ENCODE measurements at regions not wholly inside any gene's neighbourhood (a gene's known extent, or its start where the extent isn't known, plus 50 kb on each side); places are given as distances from the start of the nearest gene placed in this dataset.
"Not testable (repeated sequence)": the region's sequence is repeated elsewhere in the genome, so short reads cannot be mapped to it uniquely, and the experiment has no call there.

DNA sequence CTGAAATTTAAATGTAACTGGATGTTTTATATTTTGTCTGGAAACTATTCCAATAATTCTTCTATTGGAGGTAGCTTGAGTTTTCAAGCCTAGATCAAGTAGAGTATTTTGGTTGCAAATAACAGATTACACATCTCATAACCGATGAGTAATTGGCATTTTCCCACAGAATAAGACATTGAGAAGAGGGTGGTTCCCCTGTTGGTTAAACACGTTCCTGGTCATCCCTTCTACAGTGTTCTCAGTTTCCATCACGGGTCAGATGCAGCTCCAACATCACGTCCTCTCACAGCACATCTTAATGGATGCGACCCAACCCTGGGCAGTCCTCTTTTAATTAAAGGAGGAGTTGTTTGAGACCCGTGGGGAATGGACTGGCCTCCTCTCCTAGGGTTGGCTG lies 149.0 kb upstream of the ZNF516 start:
- DNase-seq (ENCODE audit: low read depth), result no peak

DNA sequence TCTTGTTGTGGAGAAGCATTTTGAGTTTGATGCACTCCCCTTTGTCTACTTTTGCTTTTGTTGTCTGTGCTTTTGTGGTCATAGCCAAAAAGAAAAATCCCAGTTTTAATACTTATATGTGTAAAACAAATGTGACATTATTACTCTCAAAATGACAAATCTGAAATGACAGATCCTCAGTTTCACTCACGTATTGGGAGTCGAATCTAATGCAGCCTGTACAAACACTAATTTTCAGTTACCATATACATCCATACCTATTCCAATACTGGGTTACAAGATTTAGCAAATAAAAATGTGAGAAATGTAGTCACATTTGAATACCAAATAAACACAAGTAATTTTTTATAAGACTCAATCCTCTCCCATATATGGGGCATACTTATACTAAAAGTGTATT lies 148.2 kb upstream of the ZNF516 start:
- DNase-seq (ENCODE audit: low read depth), result no peak

DNA sequence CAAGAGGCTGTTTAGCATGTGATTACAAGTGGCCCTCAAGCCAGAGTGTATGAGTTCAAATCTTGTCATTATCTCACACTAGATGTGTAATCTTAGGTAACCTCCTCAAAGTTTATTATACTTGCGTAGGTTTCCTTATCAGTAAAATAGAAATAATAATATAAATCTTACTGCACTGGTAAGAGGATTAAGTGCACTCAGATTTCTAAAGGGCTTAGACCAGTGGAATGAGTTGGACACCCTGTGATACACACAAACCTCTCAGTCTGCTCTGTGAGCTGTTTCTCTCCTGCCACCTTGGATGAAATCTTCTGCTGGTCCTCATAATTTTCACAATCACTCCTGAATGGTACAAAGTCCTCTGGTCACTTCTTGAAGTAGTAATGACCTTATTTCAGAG lies 145.4 kb upstream of the ZNF516 start:
- no peak for DNase-seq (ENCODE audit: low read depth)

DNA sequence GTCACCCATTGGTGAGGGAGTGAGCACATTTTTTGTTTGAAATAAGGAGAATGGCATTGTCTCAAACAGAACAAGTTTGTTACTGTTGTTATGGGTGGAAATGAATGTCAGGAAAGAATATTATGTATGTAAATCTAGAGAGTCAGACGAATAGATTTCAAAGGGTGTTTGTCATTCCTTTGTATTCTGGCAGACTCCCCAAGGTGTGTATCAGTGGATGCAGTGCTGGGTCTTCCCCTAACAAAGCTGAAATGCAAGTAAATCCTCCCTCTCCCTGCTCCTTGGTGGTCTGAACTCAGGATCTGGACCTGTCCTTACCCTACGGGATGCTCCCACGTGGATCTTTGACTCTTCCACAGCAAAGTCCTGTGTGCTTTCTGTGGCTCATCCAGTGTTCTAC lies 139.5 kb upstream of the ZNF516 start:
- no peak for DNase-seq (ENCODE audit: low read depth)

DNA sequence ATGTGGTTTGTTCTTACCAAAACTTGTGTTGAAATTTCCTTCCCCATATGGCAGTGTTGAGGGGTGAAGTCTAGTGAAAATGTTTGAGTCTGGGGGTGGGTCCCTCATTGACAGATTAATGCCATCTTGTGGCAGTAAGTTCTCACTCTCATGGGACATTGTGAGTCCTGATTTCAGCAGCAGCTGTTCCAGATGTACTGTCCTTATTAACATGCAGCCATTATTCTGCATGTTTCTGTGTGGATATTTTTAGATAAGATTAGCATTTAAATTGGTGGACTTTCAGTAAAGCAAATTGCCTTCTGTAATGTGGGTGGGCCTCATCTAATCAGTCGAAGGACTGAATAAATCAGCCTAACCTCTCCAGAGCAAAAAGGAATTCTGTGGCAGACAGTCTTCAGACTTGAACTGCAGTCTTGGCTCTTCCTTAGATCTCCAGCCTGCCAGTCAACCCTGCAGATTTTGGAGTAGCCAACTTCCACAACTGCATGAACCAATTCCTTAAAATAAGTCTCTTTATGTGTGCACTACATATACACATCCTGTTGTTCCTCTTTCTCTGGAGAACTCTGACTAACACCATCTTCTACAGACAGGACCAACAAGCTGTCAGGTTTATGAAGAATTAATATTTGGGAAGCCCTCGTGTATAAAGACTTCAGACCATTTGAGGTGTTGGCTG lies 138.7 kb upstream of the ZNF516 start:
- DNase-seq (ENCODE audit: low read depth), result no peak

DNA sequence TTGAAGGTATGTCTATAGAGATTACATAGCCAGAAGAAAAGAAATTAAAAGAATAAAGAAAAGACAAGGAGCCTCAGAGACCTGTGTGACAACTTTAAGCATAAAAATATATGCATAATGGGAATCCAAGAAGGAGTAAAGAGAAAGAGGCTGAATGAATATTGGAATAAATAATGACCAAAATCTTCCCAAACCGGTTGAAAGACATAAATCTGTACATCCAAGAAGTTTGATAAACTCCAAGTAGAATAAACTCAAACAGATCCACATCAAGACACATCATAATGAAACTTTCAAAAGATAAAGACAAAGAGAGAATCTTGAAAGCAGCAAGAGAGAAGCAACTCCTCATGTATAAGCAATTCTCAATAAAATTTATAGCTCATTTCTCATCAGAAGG lies 132.4 kb upstream of the ZNF516 start:
- DNase-seq (ENCODE audit: low read depth), result no peak

DNA sequence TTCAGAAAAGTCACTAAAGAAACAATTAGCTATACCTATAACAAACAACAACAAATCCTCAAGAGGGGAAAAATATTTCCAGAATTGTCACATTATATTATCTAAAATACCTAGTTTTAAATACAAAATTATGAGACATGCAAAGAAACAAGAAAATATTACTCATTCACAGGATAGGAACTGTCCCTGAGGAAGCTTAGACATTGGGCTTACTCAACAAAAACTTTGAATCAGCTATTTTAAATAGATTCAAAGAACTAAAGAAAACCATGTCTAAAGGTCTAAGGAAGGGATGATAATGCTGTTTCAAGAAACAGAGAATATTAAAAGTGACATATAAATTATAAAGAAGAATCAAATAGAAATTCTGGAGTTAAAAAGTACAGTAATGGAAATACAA lies 131.9 kb upstream of the ZNF516 start:
- DNase-seq (ENCODE audit: low read depth), result no peak

DNA sequence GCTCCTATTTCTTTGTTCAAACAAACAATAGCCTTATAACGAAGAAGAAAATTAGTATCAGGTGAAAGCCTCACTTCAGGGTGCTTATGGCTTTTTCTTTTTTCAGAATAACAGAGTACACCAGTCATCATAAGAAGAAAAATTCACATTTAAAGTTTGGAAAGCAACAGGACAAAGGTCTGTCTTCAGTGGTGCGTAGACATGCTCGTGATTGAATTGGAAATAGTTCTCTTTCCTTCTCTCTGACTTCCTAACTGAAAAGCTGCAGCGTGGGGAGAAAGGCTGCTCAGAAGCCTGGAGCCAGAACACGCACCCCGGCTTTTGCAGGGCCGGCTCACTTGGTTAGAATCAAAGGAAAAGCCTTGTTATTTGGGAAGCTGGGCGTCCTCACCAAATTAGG lies 127.6 kb upstream of the ZNF516 start:
- DNase-seq (ENCODE audit: low read depth), result no peak

DNA sequence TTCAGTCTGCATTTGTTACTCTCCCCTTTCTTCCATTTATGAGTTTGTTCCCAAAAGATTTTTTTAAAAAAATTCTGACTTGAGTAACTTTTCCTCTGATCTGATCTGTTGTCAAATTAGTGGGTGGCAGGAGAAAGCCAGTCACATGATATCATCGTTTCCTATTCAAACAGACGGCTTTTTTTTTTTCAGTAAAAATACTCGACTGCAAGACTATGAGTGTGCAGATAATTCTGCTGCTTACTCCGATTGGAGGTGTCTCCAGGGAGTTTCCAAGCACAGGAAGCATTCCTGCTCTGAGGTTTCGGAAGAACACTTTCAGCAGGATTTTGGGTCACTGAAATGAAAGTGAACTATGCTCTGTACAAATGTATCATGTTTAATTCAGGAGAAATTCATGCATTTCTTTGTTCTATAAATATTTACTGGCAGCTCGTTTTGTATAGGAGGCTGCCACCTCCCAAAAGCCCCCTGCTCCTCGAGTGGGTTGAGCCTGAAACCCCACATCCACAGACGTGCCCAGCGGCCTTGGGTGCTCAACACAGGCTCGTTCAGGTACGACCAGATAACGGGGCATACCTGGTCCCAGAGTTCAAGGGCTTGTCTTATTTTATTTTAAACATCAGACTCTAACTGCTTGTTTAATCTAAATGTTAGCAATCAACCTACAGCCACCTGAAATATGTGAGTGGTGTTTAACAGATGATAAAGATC lies 126.9 kb upstream of the ZNF516 start:
- DNase-seq (ENCODE audit: low read depth), result peak; percentile 25

DNA sequence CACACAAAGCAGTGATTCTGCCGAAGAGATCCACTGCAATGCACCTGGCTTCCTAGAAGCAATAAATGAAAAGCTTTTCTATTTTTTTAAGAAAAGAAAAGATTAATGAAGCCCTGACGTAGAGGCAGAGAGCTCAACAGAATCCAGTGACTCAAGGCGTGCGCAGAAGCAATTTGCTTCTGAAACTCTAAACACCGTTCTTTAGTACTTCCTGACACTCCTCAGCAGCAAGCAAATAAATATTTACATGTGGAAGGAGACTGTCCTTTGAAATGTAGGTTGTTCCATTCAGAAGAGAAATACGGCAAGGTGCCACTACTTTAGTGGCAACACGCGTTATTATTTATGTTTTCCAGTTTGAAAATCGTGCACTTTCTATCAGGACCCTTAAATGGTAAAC lies 126.2 kb upstream of the ZNF516 start:
- no peak for DNase-seq (ENCODE audit: low read depth)

DNA sequence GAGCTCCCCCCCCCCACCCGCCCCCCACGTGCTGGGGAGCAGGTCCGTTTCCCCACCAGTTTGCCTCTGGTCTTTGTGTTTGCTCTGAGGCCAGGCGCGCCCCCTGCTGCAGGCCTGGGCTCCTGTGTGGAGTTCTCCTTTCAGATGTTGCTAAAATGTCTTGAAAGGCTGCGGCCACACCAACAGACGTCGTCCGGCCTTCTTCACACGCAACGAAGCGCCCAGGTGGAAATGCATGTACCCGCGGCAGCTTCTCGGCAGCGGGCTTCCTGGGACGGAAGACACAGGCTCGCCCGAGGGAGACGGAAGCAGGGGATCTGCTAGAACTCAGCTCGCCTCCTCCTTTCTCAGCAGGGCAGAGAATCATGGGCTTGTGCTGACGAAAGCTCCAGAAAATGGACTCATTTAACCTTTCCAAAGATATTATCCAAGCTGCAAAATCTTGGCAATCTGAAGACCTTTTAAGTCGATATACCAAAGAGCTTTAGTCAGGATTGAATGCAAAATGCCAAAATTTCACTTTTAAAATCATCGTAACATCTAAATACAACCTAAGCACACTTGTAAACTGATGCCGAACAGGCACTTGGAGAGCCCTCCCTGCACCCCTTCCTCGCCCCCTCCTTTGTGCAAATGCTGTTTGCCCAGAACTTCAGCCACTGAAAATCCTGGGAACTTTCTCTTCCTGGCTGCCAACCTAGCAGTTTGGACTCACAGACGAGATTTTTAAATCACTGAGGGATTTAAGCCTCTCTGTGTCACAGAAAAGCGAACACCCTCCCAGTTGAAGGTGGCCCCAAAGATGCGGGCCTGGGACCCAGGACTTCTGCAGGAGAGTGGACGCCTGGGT lies 125.5 kb upstream of the ZNF516 start:
- DNase-seq (ENCODE audit: low read depth), result peak; percentile 43

DNA sequence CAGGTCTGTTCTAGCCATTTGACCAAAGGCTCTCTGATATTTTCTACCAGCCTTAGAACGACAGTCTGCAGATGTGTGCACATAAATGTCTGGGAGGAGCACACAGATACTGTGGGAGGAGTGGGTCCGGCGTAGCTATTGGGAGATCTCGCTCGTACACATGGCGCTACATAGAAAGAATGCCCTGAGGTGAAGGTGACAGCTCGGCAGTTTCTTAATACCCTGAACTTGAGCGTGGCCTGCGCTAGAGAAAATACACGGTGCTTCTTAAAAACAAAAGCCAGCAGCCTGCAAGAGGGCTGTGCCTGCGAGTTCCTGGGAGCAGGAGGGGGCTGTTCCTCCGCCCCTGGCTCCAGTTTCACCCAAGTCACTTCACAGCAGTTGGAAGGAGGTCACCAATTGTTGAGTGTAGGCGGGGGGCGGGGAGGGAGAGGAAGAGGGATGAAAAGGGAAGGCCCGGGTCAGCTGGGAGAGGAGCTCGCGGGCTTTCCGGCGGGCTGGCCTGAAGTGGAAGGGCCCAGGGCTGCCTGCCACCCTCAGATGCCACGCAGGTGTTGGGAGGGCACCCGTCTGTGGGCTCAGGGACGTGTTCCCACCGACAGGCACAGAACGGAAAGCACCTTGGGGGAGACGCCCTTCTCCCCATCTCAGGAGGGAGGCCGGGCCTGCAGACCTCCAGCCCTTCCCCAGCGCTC lies 124.7 kb upstream of the ZNF516 start:
- no peak for DNase-seq (ENCODE audit: low read depth)

DNA sequence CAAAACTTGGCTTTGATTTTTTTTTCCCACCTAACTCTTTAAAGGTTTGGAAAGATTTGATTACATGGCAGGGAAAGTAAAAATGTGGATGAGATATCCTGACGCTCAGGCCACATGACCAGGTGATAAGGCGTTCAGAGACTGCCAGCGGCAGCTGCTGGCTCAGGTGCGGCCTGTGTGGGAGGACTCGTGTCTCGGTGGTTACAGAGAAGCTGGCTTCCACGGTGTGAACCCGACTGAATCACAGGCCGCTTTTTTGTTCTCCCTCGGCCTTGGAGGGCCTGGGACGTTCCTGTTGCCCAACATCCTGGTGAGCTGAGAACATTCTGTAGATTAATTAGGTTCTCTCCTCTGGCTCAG lies 124.2 kb upstream of the ZNF516 start:
- DNase-seq (ENCODE audit: low read depth), result no peak

DNA sequence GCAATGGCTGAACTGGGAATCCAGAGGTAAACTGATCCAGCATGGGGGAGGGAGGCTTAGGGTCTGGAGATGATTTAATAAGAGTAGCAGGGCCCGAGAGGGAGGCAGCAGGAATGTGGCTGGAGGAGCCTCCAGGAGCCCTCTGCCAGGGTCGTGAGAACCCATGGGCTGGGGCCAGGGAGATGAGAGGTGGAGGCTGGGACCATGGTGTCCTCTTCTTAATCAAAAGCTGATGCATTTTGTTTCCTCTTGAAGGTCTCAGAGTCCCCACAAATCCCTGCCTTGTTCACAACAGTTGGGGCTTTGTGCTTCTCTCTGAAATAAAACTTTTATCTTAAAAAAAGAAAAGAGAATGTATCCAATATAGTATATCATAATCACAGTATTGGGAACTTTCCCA lies 123.7 kb upstream of the ZNF516 start:
- DNase-seq (ENCODE audit: low read depth), result no peak

DNA sequence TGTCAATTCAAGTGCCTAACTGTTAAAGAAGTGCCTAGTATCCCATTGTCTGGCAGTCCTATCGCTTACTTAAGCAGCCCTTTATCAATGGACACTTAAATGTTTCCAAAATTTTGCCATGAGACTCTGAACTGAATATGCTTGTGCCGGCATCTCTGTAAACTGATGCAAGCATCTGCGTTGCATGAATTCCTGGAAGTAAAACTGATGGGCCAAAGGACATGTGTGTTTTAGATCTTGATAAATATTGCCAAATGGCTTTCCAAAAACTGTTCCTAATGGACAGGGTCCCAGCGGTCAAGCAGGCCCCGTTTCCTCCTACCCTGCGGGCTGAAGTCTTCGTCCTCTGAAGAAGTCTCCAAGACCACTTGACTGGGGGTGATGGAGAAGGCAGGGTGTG lies 121.3 kb upstream of the ZNF516 start:
- no peak for DNase-seq (ENCODE audit: low read depth)

DNA sequence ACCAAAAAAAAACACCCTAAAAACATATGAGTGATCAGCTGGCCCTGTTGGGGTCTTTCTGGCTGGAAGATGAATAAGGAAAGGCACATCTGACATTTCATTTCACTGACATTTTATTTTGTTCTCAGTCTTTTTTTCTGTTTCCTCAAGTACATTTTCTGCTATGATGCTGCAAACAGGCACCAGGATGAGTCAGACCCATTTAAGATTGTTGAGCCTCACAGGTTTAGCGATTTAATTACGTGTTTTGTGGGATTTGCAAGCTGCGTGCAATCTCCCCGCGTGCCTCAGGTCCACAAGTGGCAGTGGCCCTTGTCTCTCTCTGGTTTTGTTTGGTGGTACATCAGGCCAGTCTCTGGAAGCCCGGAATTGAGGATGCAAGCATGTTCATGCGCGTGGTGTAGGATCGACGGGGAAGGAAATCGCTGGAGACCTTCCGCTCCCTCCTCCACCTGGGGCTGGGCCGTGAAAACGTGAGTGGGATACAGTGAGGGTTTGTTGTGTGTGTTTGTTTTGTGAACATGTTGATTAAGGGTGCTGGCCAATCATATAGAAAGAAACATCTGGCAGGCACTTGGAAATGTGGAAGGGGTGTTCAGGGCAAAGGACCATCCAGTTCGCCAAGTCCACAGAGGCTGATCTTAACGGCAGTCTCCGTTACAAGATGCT lies 120.2 kb upstream of the ZNF516 start:
- DNase-seq (ENCODE audit: low read depth), result no peak

DNA sequence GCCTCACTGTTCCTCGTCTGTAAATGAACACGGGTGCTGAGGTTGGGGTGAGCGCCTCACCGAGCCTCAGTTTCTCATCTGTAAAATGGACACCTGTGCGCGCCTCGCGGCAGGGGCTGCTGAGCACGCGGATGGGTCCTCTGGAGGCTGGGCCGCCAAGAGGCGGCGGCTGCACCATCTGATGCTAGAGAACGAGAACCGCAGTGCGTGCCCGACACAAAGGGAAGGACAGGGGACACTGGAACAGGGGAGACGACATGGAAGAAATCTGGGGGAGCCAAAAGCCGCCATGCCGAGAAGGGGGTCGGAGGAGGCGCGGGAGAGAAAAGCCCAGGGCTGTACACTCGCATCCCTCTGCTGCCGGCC lies 118.7 kb upstream of the ZNF516 start:
- DNase-seq (ENCODE audit: low read depth), result no peak

DNA sequence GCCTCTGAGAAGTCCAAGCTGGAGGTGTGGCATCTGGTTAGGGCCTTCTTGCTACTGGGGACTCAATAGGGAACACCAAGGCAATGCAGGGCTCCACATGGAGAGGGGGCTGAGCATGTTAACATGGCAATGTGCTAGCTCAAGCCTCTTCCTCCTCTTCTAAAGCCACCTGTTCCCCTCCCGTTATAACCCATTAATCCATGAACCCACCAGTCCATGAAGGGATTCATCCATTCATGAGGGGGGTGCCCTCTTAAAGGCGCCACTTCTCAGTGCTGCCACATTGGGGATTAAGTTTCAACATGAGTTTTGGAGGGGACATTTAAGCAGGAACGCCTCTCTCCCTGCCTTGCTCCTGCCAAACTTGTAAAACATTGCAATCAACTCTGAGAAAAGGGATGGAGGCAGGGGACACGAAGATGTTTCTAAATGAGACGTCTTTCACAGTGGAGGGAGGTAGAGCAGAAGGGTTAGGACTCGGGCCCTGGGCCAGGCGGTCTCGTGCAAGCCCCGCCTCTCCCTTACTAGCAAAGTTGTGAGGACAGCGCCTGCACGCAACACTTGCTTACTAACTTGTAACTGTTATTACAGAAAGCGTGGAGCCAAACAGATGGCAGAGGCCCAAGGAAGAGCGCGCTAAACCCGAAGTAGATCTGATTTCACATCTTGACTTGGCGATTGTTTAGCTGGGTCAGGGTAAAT lies 118.2 kb upstream of the ZNF516 start:
- DNase-seq (ENCODE audit: low read depth), result no peak

DNA sequence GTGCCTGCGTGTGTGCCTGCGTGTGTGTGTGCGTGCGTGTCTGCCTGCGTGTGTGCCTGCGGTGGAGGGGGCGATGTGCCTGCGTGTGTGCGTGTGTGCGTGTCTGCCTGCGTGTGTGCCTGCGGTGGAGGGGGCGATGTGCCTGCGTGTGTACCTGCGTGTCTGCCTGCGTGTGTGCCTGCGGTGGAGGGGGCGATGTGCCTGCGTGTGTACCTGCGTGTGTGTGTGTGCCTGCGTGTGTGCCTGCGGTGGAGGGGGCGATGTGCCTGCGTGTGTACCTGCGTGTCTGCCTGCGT lies 116.7 kb upstream of the ZNF516 start:
- DNase-seq (ENCODE audit: low read depth), result not testable (repeated sequence)

DNA sequence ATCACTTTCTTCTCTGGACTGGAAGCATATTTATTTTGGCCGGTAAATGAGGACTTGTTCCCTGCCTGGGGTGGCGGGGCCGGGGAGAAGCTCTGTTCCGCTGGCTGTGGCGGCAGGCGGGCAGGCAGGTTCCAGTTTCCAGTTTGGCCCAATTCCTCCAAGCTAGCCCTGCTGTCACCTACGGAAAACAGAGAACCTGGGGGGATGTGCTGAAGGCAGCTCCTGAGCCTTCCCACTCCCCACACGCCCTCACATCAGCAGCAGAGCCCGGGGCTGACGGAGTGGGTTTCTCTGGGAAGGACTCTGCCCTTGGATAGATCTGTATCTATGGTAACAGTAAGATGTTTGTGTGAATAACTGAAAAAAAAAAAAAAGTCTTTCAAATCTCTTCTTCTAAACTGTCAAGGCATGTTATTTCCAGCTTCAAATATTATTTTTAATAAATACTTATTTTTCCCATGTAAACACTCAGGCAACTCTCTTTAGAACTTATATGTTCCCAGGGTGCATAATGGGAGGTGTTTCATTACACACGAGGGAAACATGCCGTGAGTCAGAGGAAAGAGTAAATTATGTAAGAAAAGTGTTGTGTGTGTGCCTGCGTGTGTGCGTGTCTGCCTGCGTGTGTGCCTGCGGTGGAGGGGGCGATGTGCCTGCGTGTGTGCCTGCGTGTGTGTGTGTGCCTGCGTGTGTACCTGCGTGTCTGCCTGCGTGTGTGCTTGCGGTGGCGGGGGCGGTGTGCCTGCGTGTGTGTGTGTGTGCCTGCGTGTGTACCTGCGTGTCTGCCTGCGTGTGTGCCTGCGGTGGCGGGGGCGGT lies 116.1 kb upstream of the ZNF516 start:
- peak; percentile 17 for DNase-seq (ENCODE audit: low read depth)

DNA sequence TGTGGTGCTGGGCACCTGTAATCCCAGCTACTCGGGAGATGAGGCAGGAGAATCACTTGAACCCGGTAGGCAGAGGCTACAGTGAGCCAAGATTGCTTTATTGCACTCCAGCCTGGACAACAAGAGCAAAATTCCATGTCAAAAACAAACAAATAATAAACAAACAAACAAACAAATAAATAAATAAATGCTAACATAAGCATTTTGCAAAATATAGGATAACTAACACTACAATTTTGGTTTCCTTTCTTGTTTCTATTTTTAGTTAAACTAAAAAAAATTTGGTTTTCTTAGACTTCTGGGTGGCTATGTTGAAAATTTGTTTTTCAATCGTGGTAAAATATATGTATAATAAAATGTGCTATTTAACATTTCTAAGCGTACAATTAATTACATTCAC lies 115.0 kb upstream of the ZNF516 start:
- no peak for DNase-seq (ENCODE audit: low read depth)
